ENCODE measurements at regions not wholly inside any gene's neighbourhood (a gene's known extent, or its start where the extent isn't known, plus 50 kb on each side); places are given as distances from the start of the nearest gene placed in this dataset.

DNA sequence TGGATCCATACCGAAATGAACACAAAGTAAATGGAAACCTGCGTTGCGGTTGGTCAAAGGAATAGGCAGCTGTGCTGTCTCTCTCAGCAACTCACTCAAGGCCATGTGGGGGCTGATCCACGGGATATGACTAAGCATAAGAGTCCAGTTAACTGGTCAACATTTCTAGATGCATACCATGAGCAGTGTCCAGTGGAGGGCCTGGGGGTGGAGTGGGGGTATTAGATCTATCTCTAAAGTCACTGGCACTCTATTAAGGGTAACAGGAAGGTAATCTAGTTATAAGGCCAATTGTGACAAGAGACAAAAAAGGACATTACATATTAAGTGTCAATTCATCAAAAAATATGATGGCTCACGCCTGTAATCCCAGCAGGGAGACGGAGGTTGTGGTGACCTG lies 136.8 kb downstream of the TTC32 start:
- no peak for ATAC-seq (ENCODE audit: low read depth)
- Histone ChIP-seq H3K4me3 (ENCODE audit: control extremely low read depth in 1 of 5, extremely low read depth in 1 of 5, insufficient read depth in 1 of 5, low read depth in 2 of 5, low read length in 4 of 5) (no peak overlapping the region), H3K9ac (ENCODE audit: low read length) (no peak overlapping the region), H2AFZ (ENCODE audit: insufficient read depth, low read depth, low read length, poor library complexity, severe bottlenecking) (no peak overlapping the region), H3K4me2 (replicated peaks; ENCODE audit: low read depth, low read length, poor library complexity, severe bottlenecking) (no peak overlapping the region), H3K27me3 (replicated peaks in 1 of 4; ENCODE audit: control extremely low read depth in 1 of 4, control insufficient read depth in 3 of 4, insufficient read depth in 4 of 4, low read length in 3 of 4) (no peaks in the 10 kb centered on the region), H3K36me3 (replicated peaks in 1 of 2; ENCODE audit: control extremely low read depth in 1 of 2, control insufficient read depth in 1 of 2, extremely low read depth in 1 of 2, insufficient read depth in 2 of 2, low read length in 1 of 2) (no peaks in the 10 kb centered on the region), H3K79me2 (ENCODE audit: control insufficient read depth, insufficient read depth, low read length) (no peaks in the 10 kb centered on the region), H4K20me1 (ENCODE audit: control insufficient read depth, insufficient read depth, low read length, poor library complexity, severe bottlenecking) (no peaks in the 10 kb centered on the region), H3K4me1 (ENCODE audit: control insufficient read depth in 2 of 2, insufficient read depth in 2 of 2, low read length in 2 of 2) (no peaks in the 10 kb centered on the region), H3K9me3 (ENCODE audit: control extremely low read depth in 1 of 3, control insufficient read depth in 2 of 3, insufficient read depth in 1 of 3, low read length in 2 of 3) (peaks cover 0 to 2% (median 0%) of the 10 kb centered on the region in 3 donors), H3K27ac (ENCODE audit: low read length in 2 of 2) (no peak overlapping the region)
- Mint-ChIP-seq H3K4me1 (no peaks in the 10 kb centered on the region), H3K27ac (no peak overlapping the region), H3K27me3 (peaks cover 6% of the 10 kb centered on the region), H3K9me3 (ENCODE audit: insufficient read depth) (no peaks in the 10 kb centered on the region), H3K4me3 (no peak overlapping the region)
- TF ChIP-seq, protein P1, sequence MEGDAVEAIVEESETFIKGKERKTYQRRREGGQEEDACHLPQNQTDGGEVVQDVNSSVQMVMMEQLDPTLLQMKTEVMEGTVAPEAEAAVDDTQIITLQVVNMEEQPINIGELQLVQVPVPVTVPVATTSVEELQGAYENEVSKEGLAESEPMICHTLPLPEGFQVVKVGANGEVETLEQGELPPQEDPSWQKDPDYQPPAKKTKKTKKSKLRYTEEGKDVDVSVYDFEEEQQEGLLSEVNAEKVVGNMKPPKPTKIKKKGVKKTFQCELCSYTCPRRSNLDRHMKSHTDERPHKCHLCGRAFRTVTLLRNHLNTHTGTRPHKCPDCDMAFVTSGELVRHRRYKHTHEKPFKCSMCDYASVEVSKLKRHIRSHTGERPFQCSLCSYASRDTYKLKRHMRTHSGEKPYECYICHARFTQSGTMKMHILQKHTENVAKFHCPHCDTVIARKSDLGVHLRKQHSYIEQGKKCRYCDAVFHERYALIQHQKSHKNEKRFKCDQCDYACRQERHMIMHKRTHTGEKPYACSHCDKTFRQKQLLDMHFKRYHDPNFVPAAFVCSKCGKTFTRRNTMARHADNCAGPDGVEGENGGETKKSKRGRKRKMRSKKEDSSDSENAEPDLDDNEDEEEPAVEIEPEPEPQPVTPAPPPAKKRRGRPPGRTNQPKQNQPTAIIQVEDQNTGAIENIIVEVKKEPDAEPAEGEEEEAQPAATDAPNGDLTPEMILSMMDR (IDR thresholded peaks at IDR 0.05): no peak
- TF ChIP-seq EZH2 (IDR thresholded peaks at IDR 0.05; ENCODE audit: borderline replicate concordance, insufficient read depth, low read depth, low read length, poor library complexity, severe bottlenecking): no peak
- 94% methylated on average over 4 of the region's 6 CpGs for WGBS (ENCODE audit: insufficient coverage)
- POLR2A ChIA-PET: no interaction called here
- DNase-seq: no peak
- CTCF ChIA-PET: no interaction called here
- intact Hi-C loops (cut with micrococcal nuclease): no loop called here

GRCh38 chr2:19763731-19764130 lies 138.1 kb downstream of the TTC32 start:
- Histone ChIP-seq H3K27ac (ENCODE audit: low read length in 2 of 2) (no peak overlapping the region), H3K79me2 (ENCODE audit: control insufficient read depth, insufficient read depth, low read length) (no peaks in the 10 kb centered on the region), H3K9me3 (ENCODE audit: control extremely low read depth in 1 of 3, control insufficient read depth in 2 of 3, insufficient read depth in 1 of 3, low read length in 2 of 3) (peaks cover 0 to 2% (median 0%) of the 10 kb centered on the region in 3 donors), H3K4me2 (replicated peaks; ENCODE audit: low read depth, low read length, poor library complexity, severe bottlenecking) (no peak overlapping the region), H2AFZ (ENCODE audit: insufficient read depth, low read depth, low read length, poor library complexity, severe bottlenecking) (no peak overlapping the region), H3K36me3 (replicated peaks in 1 of 2; ENCODE audit: control extremely low read depth in 1 of 2, control insufficient read depth in 1 of 2, extremely low read depth in 1 of 2, insufficient read depth in 2 of 2, low read length in 1 of 2) (no peaks in the 10 kb centered on the region), H3K9ac (ENCODE audit: low read length) (no peak overlapping the region), H4K20me1 (ENCODE audit: control insufficient read depth, insufficient read depth, low read length, poor library complexity, severe bottlenecking) (no peaks in the 10 kb centered on the region), H3K27me3 (replicated peaks in 1 of 4; ENCODE audit: control extremely low read depth in 1 of 4, control insufficient read depth in 3 of 4, insufficient read depth in 4 of 4, low read length in 3 of 4) (no peaks in the 10 kb centered on the region), H3K4me1 (ENCODE audit: control insufficient read depth in 2 of 2, insufficient read depth in 2 of 2, low read length in 2 of 2) (no peaks in the 10 kb centered on the region), H3K4me3 (ENCODE audit: control extremely low read depth in 1 of 5, extremely low read depth in 1 of 5, insufficient read depth in 1 of 5, low read depth in 2 of 5, low read length in 4 of 5) (no peak overlapping the region)
- no peak overlapping the region for H3K4me3 Mint-ChIP-seq
- ATAC-seq (ENCODE audit: low read depth) (no peak), DNase-seq (no peak)
- no peaks in the 10 kb centered on the region for H3K4me1 Mint-ChIP-seq
- TF ChIP-seq EZH2 (IDR thresholded peaks at IDR 0.05; ENCODE audit: borderline replicate concordance, insufficient read depth, low read depth, low read length, poor library complexity, severe bottlenecking): no peak
- TF ChIP-seq, protein P1 (IDR thresholded peaks at IDR 0.05): no peak
- no peaks in the 10 kb centered on the region for H3K9me3 Mint-ChIP-seq (ENCODE audit: insufficient read depth)
- no peak overlapping the region for H3K27ac Mint-ChIP-seq
- POLR2A ChIA-PET: no interaction called here
- CTCF ChIA-PET: no interaction called here
- peaks cover 11% of the 10 kb centered on the region for H3K27me3 Mint-ChIP-seq
- intact Hi-C loops (cut with micrococcal nuclease): no loop called here

Data from B cell (primary cell).